ENCODE measurements at regions not wholly inside any gene's neighbourhood (a gene's known extent, or its start where the extent isn't known, plus 50 kb on each side); places are given as distances from the start of the nearest gene placed in this dataset.

GRCh38 chr14:87809261-87809660 lies 183.7 kb downstream of the GALC start:
- peaks cover 5% of the 10 kb centered on the region for H3K9me3 Mint-ChIP-seq (ENCODE audit: low read depth, unreplicated experiment)
- H3K4me1 Mint-ChIP-seq (ENCODE audit: low read depth, unreplicated experiment): peaks cover 14% of the 10 kb centered on the region
- CTCF ChIA-PET: no interaction called here
- intact Hi-C loops (cut with micrococcal nuclease; ENCODE audit: unreplicated experiment): no loop called here
- DNase-seq: no peak
- no peak overlapping the region for H3K27ac Mint-ChIP-seq (ENCODE audit: unreplicated experiment)
- no peak for TF ChIP-seq CTCF (IDR thresholded peaks at IDR 0.05; ENCODE audit: unreplicated experiment)
- no peaks in the 10 kb centered on the region for H3K27me3 Mint-ChIP-seq (ENCODE audit: unreplicated experiment)
- no TSS peak for BruUV-seq (replicated peaks)
- no peak overlapping the region for H3K4me3 Mint-ChIP-seq (ENCODE audit: low read depth, unreplicated experiment)
- H3K36me3 Mint-ChIP-seq (ENCODE audit: insufficient read depth, unreplicated experiment): no peaks in the 10 kb centered on the region

GRCh38 chr14:87805315-87805723 lies 187.7 kb downstream of the GALC start:
- no TSS peak for BruUV-seq (replicated peaks)
- intact Hi-C loops (cut with micrococcal nuclease; ENCODE audit: unreplicated experiment): loop anchor here (1.0 kb wide), 1 partner anchor 91 kb away; no protein-coding TSS in a partner anchor
- Mint-ChIP-seq H3K9me3 (ENCODE audit: low read depth, unreplicated experiment) (peaks cover 5% of the 10 kb centered on the region), H3K4me1 (ENCODE audit: low read depth, unreplicated experiment) (peaks cover 29% of the 10 kb centered on the region), H3K27ac (ENCODE audit: unreplicated experiment) (no peak overlapping the region), H3K36me3 (ENCODE audit: insufficient read depth, unreplicated experiment) (no peaks in the 10 kb centered on the region), H3K4me3 (ENCODE audit: low read depth, unreplicated experiment) (no peak overlapping the region), H3K27me3 (ENCODE audit: unreplicated experiment) (no peaks in the 10 kb centered on the region)
- CTCF ChIA-PET: interaction anchor here (1.0 kb wide), 1 partner anchor 60 kb away, joined by 4 read pairs; no protein-coding TSS in a partner anchor
- peak; percentile 66 for DNase-seq
- peak; percentile 59 for TF ChIP-seq CTCF (IDR thresholded peaks at IDR 0.05; ENCODE audit: unreplicated experiment)

- intact Hi-C loops (cut with micrococcal nuclease; ENCODE audit: unreplicated experiment): no loop called here
- H3K4me3 Mint-ChIP-seq (ENCODE audit: low read depth, unreplicated experiment): no peak overlapping the region
- CTCF ChIA-PET: no interaction called here
These were observed 192.8 kb downstream of the GALC start for GRCh38 chr14:87800216-87800615.

GRCh38 chr14:87799400-87799799 lies 193.6 kb downstream of the GALC start:
- H3K27me3 Mint-ChIP-seq (ENCODE audit: unreplicated experiment): no peaks in the 10 kb centered on the region
- no TSS peak for BruUV-seq (replicated peaks)
- no peak for DNase-seq
- no peak overlapping the region for H3K27ac Mint-ChIP-seq (ENCODE audit: unreplicated experiment)
- peaks cover 16% of the 10 kb centered on the region for H3K4me1 Mint-ChIP-seq (ENCODE audit: low read depth, unreplicated experiment)
- CTCF ChIA-PET: no interaction called here
- TF ChIP-seq CTCF (IDR thresholded peaks at IDR 0.05; ENCODE audit: unreplicated experiment): no peak
- no peaks in the 10 kb centered on the region for H3K36me3 Mint-ChIP-seq (ENCODE audit: insufficient read depth, unreplicated experiment)
- H3K4me3 Mint-ChIP-seq (ENCODE audit: low read depth, unreplicated experiment): no peak overlapping the region
- peaks cover 3% of the 10 kb centered on the region for H3K9me3 Mint-ChIP-seq (ENCODE audit: low read depth, unreplicated experiment)
- intact Hi-C loops (cut with micrococcal nuclease; ENCODE audit: unreplicated experiment): no loop called here

More at GRCh38 chr14:87800216-87800615, 192.8 kb downstream of the GALC start:
- no peak overlapping the region for H3K27ac Mint-ChIP-seq (ENCODE audit: unreplicated experiment)
- H3K36me3 Mint-ChIP-seq (ENCODE audit: insufficient read depth, unreplicated experiment): no peaks in the 10 kb centered on the region
- H3K9me3 Mint-ChIP-seq (ENCODE audit: low read depth, unreplicated experiment): peaks cover 5% of the 10 kb centered on the region
- DNase-seq: no peak
- BruUV-seq (replicated peaks): no TSS peak
- H3K27me3 Mint-ChIP-seq (ENCODE audit: unreplicated experiment): no peaks in the 10 kb centered on the region
- no peak for TF ChIP-seq CTCF (IDR thresholded peaks at IDR 0.05; ENCODE audit: unreplicated experiment)
- H3K4me1 Mint-ChIP-seq (ENCODE audit: low read depth, unreplicated experiment): peaks cover 24% of the 10 kb centered on the region

Data from Calu3 (cell line).